AG09319 (cell line): ENCODE measurements at regions not wholly inside any gene's neighbourhood (a gene's known extent, or its start where the extent isn't known, plus 50 kb on each side); places are given as distances from the start of the nearest gene placed in this dataset.
"Not testable (repeated sequence)": the region's sequence is repeated elsewhere in the genome, so short reads cannot be mapped to it uniquely, and the experiment has no call there.

Experiments
- DNase-seq: peaks from one replicate; pipeline ENCODE4 v3.0.0-alpha.2; 2010; ENCODE audit warnings: low read depth; ENCODE audit errors: extremely low read depth
- CTCF ChIP-seq: IDR thresholded peaks from 2 replicates; pipeline ENCODE4 v1.5.1; 2011; ENCODE audit warnings: low read depth, mild to moderate bottlenecking, inconsistent platforms, low read length, moderate library complexity

DNA sequence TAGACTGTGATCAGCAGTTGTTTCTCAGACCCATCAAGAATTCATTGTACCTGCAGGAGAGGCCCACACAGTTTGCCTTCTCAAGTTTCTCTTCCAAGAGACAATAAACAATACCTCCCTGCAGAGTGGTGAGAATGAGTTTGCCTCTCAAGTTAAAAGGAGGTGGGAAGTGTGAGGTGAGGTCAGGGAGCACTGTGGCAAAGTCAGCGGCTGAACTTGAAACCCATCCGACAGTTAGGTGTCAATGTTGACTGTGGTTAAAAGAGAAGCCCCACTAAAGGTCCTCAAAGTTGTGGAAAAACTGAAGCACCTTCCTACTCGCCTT lies 72.9 kb upstream of the TSC22D1 start:
- no peak for DNase-seq
- no peak for TF ChIP-seq CTCF

DNA sequence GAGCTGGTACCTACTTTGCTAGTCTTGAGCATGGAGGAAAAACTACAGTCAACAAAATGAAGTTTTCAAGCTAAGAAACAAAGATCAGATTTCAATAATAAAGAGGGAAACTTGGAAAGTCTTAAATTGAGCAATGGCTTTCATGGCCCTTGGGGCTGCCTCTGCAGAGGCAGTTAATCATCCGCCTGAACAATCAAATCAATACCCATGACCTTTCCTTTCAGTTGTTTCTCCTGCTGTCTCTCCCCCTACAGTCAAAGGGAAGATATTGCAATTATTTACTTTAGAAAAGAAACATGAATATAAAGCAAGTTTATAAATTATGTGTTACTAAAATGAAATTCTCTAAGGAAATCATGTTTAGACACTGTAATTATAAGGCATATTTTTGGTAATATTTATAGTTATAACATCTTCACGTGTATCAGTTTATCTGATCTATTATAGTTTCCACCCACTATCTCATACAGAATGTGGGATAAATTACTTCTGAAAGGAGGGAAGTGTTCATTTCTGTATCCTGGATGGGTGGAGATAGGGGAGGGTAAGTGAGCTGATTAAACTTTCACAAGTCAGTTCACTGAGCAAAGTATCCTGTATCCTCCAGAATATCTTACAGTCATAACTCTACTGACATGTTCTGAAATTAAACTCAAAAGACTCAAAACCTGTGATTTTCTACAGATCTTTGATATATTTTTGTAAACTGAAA lies 72.4 kb upstream of the TSC22D1 start:
- DNase-seq = no peak

GRCh38 chr13:44647560-44647959 lies 71.4 kb upstream of the TSC22D1 start:
- not testable (repeated sequence) for DNase-seq

More for the DNA sequence above, 72.4 kb upstream of the TSC22D1 start:
- peak; percentile 16 for TF ChIP-seq CTCF

- no peak for TF ChIP-seq CTCF
- DNase-seq = no peak
Measured at GRCh38 chr13:44646044-44646443, 69.9 kb upstream of the TSC22D1 start.

DNA sequence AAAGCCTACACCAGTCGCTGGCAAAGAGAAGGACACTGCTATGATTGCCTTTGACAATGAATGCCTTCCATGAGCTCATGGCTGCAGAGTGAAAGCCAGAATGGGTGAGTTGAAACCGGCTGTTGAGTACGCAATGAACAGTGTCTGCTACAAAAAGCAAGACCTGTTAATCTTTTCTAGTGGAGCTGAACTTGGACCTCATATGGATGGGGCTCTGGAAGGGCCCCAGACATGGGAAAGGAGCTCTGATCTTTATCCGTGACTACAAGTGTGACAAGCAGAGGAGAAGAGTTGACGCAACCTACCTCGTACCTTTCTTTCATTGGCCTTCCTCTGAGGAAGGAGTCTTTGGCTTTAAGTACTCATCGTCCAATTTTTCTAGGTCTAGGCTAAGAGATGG lies 67.1 kb upstream of the TSC22D1 start:
- no peak for TF ChIP-seq CTCF
- no peak for DNase-seq

DNA sequence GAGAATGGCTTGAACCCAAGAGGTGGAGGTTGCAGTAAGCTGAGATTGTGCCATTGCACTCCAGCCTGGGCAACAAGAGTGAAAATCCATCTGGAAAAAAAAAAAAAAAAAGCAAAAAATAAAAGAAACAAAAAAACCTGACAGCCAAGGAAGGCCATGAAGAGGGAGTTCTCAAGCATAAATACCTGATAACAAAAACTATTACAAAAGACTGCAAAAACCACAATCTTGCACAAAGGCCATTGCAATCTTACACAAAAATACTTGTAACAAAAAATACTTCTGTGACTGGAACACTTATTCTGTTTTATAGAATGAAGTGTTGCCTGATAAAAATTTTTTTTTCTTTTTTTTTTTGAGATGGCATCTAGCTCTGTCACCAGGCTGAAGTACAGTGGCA lies 61.5 kb upstream of the TSC22D1 start:
- no peak for DNase-seq
- no peak for TF ChIP-seq CTCF

- peak; percentile 37 for DNase-seq
- TF ChIP-seq CTCF = no peak
Measured at GRCh38 chr13:44629465-44630183, 53.5 kb upstream of the TSC22D1 start.

DNA sequence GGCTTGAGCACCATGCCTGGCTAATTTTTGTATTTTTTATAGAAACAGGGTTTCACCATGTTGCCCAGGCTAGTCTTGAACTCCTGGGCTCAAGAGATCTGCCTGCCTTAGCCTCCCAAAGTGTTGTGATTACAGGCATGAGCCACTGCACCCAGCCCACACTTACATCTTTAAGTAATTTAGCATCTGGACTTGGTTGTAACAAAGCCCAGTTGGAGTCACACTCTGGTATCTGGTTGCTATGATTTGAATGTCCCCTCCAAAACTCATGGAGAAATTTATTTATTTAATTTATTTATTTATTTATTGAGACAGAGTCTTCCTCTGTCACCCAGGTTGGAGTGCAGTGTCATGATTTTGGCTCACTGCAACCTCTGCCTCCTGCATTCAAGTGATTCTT lies 52.7 kb upstream of the TSC22D1 start:
- peak; percentile 46 for DNase-seq
